ENCODE measurements at regions not wholly inside any gene's neighbourhood (a gene's known extent, or its start where the extent isn't known, plus 50 kb on each side); places are given as distances from the start of the nearest gene placed in this dataset.

GRCh38 chr18:46353460-46353859 is 249.3 kb downstream of the HAUS1 start:
- TF ChIP-seq, protein P1, sequence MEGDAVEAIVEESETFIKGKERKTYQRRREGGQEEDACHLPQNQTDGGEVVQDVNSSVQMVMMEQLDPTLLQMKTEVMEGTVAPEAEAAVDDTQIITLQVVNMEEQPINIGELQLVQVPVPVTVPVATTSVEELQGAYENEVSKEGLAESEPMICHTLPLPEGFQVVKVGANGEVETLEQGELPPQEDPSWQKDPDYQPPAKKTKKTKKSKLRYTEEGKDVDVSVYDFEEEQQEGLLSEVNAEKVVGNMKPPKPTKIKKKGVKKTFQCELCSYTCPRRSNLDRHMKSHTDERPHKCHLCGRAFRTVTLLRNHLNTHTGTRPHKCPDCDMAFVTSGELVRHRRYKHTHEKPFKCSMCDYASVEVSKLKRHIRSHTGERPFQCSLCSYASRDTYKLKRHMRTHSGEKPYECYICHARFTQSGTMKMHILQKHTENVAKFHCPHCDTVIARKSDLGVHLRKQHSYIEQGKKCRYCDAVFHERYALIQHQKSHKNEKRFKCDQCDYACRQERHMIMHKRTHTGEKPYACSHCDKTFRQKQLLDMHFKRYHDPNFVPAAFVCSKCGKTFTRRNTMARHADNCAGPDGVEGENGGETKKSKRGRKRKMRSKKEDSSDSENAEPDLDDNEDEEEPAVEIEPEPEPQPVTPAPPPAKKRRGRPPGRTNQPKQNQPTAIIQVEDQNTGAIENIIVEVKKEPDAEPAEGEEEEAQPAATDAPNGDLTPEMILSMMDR (IDR thresholded peaks at IDR 0.05; ENCODE audit: low read length), result no peak
- TF ChIP-seq EZH2 (optimal IDR thresholded peaks at IDR 0.05; ENCODE audit: low read depth, low read length) (no peak), EZH2phosphoT487 (IDR thresholded peaks at IDR 0.05; ENCODE audit: low read length) (no peak)

Measured in MM.1S (cell line).